Lung microvascular endothelial cell (primary cell): ENCODE measurements at regions not wholly inside any gene's neighbourhood (a gene's known extent, or its start where the extent isn't known, plus 50 kb on each side); places are given as distances from the start of the nearest gene placed in this dataset.

Experiments used
- DNase-seq, 2 donors: peaks; one replicate each; pipeline versions ENCODE4 v3.0.0 to v3.0.0-alpha.2; 2010; ENCODE audit warnings: low read depth in 2 of 2

DNA sequence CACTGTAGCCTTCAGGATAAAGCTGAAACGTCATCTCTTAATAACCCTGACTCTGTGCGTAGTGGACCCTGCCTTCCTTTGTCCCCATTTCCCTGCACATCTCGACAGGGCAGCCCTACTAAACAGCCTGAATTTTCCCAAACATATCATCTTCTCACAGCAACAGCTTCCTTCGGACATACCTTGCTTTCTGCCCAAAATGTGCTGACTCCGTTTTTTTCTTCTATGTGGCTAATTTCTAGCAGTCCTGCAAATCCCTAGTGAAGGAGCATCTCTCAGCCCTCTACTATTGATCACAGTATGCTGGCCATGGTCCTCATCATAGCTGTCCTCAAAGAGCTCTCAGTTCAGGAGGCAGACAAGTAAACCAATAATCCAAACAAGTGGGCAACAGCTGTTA is 53.1 kb upstream of the PCED1B start:
- no peak for DNase-seq
